Limb (tissue), 2 donors: ENCODE measurements at regions not wholly inside any gene's neighbourhood (a gene's known extent, or its start where the extent isn't known, plus 50 kb on each side); places are given as distances from the start of the nearest gene placed in this dataset.
A peak's percentile ranks its signal among the peaks of the same experiment; 100 is the strongest.
"Not testable (repeated sequence)": the region's sequence is repeated elsewhere in the genome, so short reads cannot be mapped to it uniquely, and the experiment has no call there.

ENCODE experiments used
- DNase-seq, 2 donors: peaks; one replicate each; pipeline ENCODE4 v3.0.0-alpha.2; 2016; ENCODE audit errors: extremely low spot score in 2 of 2

DNA sequence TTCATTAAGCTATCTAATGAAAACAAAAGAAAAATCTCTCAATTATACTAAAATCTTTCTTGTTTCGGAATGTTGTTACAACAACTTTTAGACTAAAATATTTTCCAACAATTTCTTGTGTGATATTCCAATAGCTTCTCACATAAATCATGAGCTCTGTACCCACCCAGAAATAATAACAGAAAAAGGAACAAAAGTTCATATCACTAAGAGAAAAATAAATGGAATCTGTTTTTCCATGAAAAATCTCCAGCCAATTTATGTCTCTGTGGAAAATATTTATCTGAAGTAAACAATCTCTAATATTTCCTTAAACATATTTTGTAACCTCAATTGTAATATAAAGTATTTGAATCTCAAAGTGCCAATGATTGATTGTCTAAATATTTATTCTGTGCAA lies 628.6 kb upstream of the ANKRD30A start:
- no peak for DNase-seq

DNA sequence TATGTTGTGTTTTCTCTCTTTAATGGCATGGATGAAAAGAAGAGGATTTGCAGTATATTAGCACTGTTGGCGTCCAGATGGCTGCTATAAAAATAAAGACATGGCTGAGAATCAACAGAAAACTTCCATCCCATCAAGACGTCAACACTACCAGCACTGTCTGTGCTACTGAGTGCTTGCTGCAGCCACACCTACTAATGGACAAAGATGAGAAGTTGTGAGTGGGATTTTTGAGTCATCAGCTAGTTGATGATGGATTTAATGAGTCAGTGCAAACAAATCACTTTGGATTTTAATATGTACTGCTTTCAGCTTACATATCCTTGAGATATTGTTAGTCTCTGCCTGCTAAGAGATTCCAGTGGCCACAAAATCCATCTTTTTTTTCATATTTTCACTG lies 631.0 kb upstream of the ANKRD30A start:
- DNase-seq, result no peak

DNA sequence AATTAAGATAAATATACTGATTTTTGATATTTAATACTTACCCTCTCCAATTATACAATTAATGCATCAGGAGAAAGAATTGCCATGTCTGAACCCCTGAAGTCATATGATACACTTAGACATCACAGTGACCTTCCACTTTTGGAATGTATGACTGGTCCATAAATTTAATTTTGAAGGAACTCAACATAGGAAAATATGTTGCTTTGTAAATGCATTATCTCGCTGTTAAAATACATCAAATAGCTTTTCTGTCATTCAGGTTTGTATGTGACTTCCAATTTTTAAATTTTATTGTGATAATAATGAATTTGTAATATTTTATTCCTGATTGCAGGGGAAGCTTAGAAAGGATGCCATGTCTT lies 631.9 kb upstream of the ANKRD30A start:
- DNase-seq, result peak in 1 of 2 donors; percentile 25

DNA sequence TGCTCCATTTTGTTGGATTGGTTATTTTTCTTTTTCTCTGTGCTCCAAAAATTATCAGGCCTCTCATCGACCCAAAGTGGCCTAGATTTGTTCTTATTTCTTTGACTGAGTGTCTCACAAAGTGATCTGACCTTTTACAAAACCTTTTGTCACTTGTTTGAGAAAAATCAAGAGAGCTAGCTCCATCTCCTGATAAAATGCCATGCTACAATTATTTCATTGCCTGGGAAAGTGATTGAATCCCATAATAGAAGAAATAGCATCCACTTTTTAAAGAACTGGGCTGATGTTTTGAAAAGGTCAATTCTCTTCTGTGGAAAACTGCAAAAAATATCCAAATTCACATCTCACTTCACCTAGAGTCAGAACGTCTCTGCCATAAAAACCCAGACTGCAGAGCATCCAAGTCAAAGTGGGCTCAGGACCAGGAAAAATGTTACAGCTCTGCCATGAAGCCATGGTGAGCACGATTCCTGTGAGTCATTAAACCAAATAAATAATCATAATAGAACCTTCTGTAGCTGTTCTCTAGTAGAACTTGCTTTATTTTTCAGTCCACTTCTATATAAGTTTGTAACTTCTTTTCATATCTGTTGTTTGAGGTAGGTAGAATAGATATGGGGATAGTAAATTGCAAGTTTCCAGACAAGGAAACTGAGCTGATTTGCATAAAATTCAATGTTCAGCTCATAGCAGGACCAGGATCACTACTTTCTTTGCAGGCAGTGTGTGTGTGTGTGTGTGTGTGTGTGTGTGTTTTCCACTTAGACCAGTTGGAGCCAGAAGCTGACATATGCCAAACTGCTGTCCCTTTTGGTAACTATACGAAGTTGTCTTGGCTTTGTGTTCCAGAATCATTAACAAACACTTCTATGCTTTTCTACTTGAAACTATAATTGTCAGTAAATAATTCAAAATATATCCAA lies 632.5 kb upstream of the ANKRD30A start:
- peak in 1 of 2 donors; percentile 54 for DNase-seq

DNA sequence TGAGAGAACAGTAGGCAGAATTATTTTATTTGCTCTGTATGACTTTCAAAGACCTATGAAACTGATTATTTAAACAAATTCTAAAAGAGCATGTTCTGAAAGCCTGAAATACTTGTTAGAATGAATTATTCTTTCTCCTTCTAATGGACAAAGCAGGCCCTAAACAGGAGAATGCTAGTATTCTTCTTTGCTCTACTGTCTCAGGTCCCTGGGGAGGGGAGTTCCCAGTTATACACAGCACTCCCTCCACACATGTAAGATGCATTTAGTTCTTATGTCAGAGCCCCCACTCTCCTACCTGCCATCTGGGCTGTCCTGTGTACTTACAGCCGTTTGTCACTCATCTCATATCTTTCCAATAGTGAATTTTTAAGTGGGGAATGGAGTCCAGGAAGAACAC lies 633.5 kb upstream of the ANKRD30A start:
- DNase-seq, result no peak

DNA sequence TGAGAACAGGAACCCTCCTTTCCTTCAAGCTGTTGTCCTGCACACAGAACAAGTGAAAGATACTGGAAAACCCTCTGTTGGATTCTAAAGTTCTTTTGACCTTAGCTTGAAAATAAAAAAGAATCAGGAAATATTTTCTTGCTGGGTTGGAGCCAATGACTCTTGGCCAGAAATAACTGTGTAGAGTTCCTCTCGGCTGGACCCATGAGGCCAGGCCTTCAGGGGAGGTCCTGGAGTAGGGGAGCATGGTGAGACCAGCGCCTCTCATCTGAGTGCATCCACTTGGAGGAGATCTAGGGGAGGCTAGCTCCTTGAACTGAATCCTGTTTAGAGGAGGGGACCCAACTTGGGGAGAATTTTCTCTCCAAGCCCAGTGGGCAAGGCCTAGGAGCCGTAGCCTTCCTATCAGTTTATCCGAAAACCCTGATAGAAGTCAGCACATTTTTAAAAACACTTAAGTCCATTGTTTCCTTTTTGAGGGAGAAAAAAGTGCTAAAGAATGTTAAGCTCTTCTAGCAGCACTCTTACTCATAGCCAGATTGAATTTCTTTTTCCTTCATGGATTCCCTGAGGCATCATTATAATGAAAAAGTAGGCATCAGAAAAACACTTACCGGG lies 635.7 kb upstream of the ANKRD30A start:
- peak; percentile 48 to 49 for DNase-seq

DNA sequence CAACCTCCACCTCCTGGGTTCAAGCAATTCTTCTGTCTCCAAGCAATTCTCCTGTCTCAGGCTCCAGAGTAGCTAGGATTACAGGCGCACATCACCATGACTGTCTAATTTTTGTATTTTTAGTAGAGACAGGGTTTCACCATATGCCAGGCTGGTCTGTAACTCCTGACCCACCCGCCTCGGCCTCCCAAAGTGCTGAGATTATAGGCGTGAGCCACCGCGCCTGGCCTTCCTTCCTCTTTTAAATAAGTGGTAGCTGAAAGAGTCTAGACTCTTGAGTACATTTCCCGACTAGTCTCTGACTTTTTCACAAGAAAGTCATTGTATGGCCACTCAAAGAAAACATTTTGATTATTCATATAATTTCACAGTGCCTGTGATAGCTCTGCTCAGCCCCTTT lies 636.2 kb upstream of the ANKRD30A start:
- DNase-seq, result no peak

DNA sequence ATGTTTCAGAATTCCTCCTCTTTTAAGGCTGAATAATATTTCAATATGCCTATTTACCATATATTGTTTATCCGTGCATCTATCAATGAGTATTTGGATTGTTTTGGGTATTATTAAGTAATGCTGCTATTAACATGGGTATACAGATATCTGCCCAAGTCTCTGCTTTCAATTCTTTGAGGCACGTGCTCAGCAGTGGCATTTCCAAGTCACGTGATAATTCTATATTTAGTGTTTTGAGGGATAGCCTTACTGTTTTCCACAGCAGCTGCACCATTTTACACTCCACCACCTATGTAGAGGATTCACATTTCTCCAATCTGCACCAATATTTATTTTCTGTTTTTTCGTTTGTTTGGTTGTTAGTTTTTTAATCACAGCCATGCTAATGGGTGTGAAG lies 636.8 kb upstream of the ANKRD30A start:
- DNase-seq, result no peak

DNA sequence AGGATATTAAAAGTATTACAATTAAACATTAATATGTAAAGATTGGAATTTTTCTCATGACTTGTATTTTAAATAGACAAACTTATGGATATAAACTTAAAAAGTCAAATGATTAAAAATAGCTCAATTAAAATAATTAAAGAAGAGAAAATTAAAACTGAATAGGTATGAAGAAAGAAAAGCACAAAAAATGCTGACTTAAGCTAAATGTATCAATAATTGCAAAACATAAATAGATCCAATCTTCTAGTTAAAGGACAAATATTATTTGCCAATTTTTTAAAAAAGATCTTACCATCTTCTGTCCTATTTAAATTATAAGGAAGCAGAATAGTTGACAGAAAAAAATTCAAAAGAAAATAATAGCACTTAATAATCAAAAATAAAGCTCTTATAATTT lies 646.3 kb upstream of the ANKRD30A start:
- no peak for DNase-seq

DNA sequence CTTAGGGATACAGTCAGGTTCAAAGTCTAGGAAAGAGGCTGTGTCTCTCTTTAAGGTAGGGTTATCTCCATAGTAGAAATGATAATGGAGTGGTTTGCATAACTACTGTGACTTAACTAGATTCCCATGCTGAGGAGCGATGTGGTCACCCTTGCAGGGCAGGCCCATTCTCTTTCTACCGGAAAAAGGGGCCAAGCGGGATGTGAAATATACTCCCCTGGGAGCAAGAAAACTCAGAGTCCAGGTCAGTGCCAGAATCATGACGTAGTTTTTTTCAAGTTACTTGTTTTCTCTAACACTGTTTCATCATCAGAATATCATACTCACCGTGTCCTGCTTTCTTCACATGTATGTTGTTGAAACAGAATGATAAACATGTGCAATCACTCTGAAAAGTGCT lies 649.0 kb upstream of the ANKRD30A start:
- DNase-seq, result no peak

DNA sequence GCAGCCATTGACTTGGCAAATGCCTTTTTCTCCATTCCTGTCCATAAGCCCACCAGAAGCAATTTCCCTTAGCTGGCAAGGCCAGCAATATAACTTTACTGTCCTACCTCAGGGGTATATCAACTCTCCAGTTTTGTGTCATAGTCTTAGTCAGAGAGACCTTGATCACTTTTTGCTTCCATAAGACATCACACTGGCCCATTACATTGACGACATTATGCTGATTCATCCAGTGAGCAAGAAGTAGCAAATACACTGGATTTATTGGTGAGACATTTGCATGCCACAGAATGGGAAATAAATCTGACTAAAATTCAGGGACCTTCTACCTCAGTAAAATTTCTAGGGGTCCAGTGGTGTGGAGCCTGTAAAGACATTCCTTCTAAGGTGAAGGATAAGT lies 649.7 kb upstream of the ANKRD30A start:
- DNase-seq, result no peak

DNA sequence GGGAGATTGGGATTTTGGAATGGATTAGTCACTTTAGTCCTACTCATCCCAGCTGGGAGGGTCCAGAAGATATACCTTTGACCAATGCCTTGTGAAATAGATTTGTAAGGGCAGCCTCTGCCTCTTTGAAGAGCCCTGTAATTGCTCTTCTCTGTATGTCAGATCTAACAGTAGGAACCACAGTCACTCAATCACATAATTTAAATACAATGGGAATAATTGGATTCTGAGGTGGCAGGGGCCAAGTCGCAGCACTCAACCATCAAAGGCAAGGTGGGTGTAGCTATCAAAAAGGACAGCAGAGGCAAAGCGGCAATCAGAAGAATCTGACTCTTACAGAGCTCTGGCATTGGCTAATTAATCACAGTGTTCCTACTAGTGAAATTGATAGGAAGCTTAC lies 650.9 kb upstream of the ANKRD30A start:
- no peak for DNase-seq

DNA sequence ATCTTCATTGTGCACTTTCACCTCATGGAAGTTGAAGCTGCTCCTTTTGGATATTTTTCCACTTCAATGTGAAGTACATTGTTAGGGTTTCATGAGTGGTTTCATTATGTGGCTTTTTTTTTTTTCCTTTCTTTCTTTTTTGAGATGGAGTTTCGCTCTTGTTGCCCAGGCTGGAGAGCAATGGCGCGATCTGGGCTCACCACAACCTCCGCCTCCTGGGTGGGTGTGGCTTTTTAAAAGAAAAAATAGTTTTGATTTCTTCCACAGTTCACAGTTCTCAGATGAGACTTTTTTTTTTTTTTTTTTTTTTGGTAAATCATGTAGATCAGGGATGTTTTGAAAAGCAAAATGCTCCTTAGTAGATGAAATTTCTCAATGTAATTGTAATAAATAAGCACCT lies 652.3 kb upstream of the ANKRD30A start:
- no peak for DNase-seq

DNA sequence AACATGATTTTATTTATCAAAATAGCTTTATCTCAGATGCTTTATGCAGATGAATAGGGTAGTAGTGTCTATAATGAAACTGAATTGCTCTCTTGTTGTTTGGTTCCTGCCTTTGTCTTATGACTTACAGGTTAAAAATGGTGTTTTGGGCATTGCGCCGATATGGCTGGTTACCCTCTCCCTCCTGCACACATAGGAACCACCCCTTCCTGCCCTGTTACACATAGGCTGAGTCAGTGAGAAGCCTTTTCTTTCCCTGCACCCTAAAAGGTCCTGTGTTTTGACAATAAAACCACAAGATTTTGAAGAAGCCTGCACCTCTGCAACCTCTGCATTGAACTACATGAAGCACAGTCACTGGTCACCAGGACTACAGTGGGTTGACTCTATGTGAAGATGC lies 655.8 kb upstream of the ANKRD30A start:
- no peak for DNase-seq

DNA sequence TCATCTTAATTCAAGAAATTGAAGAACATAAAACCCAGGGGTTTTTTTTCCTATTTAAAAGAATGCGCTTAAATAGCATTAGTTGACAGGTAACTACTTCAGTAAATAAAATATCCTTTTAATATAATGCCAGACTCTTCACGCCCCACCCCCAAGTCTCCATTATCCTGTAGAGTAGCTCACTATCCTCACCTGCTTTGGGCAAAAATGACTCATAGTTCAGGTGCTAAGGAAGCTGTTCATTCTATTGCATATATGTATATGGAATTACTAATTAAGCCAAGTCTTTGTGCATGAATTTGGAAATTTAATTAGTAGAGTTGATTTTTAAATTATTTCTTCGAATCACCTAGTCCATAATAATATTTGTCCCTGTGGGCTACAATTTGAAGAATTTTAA lies 656.8 kb upstream of the ANKRD30A start:
- DNase-seq, result no peak

DNA sequence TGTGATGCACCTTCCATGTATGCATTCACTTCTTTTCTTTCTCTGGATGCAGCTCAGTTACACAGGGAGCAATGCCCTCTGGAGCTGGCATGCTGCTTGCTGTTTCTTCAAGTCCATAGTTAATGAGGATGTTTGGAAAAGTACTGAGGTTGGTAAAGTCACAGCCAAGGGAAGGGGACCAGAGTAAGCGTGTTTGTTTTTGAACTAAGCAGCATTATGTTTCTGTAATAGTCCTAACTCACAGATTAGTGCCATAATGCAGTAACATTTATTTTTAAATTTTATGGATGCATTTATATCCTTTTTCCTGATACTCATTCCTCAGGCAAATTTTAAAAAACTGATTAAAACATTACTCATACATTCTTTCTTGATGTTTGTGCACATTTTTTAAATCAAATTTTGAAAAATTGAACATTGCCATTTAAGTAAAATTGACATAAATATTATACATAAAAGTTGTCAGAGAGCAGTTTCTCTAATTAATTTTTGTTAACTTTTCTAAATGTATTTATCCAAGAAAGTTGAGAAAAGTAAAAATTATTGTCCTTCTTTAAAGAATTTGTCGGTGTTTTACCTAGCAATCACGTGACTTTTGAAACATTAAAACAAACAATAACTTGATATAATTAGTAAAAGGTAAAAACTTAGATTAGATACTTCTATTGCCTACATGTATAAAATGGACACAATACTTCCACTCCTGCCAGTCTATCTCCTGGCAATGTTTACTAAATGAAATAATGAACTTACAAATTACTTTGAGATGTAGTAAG lies 659.6 kb upstream of the ANKRD30A start:
- DNase-seq, result no peak

DNA sequence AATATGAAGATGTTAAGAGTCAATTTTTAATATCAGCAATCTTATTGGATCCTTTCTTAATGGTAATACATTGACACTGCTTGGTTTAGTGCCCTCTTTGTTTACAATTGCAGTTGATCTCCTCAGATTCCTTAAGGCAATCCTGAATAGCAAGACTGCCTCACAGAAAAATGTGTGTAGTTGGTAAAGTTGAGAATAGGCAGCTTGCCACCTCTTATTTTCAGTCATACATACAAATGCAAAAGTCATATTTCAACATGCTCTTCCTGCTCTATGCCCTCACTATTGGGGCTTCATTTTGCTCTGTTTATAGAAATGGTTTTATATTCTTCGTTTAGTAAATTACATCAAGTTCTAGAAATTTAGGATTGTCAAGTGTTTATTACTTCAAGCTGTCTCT lies 661.1 kb upstream of the ANKRD30A start:
- DNase-seq, result no peak

DNA sequence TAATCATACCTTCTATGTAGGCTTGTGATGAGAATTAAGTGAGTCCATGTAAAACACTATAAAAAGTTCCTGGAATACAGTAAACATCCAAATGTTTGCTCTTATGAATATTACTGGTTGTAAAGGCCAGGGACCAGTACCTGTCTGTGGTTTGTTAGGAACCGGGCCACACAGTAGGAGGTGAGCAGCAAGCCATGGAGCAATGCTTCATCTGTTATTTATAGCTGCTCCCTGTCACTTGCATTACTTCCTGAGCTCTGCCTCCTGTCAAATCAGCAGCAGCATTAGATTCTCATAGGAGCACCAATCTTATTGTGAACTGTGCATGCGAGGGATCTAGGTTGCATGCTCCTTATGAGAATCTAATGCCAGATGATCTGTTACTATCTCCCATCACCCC lies 662.0 kb upstream of the ANKRD30A start:
- DNase-seq, result no peak

DNA sequence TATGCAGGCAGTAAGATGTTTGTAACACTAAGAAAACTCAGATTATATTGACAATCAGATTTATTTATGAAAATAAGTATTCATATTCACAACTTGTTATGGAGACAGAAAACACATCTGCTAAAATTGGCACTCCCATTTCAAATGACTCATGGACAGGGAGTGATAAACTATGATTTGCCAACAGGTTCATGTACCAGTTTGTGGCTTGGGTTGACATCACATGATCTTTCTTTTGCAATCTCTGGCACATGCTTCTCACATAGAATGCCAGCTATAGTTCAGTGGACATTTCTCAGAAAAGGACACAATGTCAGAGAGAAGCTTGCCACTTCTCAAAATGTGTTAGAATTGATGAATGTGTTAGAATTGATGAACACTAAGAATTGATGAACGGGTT lies 663.2 kb upstream of the ANKRD30A start:
- no peak for DNase-seq

DNA sequence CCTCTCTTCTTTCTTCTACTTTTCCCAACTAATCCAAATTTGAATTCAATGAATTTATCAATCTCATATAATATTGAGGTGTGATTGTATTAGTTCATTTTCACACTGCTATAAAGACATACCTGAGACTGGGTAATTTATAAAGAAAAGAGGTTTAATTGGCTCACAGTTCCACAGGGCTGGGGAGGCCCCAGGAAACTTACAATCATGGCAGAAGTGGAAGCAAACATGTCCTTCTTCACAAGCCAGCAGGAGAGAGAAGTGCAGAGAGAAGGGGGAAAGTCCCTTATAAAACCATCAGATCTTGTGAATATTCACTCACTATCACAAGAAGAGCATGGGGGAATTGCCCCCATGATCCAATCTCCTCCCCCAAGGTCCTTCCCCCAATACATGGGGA lies 667.0 kb upstream of the ANKRD30A start:
- DNase-seq, result not testable (repeated sequence)

DNA sequence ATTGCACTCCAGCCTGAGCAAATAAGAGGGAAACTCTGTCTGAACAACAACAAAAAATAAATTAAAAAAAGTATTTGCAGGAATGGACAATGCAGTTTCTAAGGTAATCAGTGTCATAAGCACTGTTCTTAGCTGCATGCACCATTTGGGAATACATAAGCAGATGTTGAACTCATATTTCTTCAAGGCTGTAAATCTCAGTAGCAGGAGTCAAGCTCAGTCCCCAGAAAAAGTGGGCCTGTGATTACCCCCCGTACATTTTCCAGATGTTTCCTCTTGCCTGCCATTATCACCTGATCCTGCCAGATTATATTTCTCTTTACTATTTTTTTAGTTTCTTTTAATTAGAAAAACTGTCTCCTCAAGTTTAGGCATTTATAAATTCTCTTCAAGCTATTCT lies 667.6 kb upstream of the ANKRD30A start:
- peak in 1 of 2 donors; percentile 55 for DNase-seq

DNA sequence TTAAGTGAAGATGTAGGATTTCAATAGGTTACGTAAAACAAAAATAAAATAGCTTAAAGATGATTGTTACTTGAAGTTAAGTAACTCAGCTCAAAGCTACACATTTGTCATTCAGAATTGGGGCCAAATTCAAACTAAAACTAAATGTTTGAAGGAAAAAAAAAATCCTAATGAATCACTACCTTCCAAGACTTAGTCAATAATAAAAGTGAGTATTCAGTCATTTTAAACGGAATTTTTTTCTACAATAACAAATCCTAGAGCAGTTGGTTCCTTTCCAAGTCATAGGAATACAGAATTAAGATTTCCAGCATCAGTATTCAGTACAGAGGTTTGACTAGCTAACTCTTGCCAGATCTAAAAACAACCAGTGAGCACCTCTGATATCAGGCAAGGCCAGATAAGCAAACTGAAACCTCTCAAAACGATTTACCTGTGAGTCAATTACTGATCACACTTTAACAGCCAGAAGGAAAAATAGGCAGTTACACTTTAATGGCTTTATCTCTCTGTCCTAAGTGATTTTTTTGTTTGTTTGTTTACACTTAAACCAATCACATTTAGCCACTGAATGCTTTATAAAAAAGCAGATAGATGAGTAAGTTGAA lies 669.8 kb upstream of the ANKRD30A start:
- no peak for DNase-seq
